Medulla oblongata (tissue), 1 donor: ENCODE measurements at regions not wholly inside any gene's neighbourhood (a gene's known extent, or its start where the extent isn't known, plus 50 kb on each side); places are given as distances from the start of the nearest gene placed in this dataset.

ENCODE experiments used
- DNase-seq: peaks from one replicate; pipeline ENCODE4 v3.0.0-alpha.2; 2015; ENCODE audit errors: extremely low spot score

DNA sequence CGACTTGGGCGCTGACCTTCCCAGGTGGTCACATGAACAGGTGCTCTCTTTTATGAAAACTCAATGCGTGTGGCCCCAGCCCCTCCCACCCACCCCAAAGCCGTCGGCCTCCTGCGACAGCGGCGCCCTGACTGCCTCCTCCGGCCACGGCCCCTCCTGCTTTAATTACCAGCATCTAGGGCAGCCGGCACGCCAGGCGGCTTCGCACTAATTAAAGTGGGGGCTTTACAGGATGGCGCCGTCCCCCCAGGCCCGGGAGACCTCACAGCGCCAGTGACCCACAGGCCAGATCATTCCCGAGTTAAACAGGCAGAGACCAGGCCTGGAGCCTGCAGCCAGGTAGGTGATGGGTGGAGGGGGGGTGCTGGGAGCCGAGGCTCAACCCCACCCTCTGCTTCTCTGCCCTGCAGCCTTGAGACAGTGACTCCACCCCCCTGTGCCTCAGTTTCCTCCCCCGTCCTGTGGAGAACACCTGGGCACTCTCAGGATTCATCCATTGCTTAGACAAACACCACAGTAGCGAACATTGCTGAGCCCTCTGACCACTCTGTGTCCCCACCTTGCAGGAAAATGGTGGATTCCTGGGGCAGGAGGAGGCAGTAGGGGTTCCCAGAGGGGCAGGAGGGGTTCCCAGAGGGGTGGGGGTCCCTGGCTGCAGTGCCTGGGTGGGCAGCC is 100.8 kb downstream of the MICALL2 start:
- DNase-seq = no peak

DNA sequence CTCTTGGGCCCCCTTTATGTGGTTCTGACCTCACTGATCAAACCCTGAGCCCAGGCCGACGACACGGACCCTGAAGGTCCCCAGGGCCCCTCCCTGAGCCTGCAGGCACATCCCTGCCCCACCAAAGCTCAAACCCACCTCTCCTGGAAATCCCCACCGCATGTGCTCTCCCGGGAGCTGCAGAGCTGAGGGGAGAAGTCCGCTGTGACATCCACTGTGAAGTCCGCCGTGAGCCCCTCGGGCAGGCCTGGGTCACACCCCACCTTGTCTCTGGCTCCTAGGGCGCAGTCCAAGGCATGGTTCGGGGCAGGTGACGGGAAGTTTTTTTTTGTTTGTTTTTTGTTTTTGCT is 100.2 kb downstream of the MICALL2 start:
- no peak for DNase-seq

DNA sequence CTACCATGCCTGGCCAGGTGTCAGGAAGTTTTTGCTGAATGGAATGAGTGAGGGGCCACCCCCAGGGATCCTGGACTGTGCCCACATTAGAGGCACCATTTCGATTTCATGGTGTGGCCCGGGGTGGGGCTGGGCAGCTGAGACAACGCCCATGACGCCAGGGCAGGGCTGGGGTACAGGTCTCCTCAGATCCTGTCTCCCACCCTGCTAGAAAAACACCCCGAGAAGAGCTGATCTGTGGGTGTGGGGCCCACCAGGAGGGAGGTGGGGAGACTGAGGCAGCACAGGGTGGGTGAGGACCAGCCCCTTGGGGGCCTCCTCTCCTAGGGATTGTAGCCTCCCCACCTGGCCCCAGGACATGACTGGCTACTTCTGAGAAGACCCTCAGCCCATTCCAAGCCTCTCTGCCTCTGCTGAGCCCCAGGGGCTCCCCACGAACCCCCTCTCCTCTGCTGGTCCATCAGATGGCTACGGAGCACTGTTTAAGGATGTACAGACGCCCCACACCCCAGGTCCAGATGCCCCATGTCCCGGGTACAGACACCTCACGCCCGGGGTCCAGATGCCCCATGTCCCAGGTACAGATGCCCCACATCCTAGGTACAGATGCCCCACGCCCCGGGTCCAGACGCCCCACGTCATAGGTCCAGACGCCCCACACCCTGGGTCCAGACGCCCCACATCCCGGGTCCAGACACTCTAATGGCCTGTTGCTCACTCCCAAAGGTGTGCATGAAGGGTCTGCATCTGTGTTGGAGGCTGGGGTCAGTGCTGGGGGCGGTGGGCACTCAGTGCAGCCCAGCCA is 99.4 kb downstream of the MICALL2 start:
- DNase-seq = no peak

DNA sequence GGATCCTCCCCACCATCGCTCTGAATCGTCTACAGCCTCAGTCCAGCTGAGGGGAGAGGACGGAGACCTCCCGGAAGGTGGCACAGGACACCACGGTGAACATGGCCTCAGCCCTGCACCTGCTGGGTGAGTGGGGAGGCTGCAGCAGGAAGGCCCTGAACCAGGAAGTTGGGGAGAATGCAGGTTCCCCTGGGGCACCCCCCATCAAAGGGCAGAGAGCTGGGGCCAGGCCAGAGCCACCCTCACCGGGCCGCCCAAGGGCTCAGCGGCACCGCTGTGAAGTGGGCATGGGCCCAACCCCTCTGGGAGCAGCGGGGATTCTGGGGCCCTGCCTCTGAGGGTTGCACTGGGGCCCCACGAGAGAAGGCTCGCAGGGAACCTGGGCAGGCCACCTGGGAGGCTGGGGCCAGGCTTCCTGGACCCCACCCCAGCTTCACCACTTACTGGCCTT is 98.7 kb downstream of the MICALL2 start:
- DNase-seq = no peak

DNA sequence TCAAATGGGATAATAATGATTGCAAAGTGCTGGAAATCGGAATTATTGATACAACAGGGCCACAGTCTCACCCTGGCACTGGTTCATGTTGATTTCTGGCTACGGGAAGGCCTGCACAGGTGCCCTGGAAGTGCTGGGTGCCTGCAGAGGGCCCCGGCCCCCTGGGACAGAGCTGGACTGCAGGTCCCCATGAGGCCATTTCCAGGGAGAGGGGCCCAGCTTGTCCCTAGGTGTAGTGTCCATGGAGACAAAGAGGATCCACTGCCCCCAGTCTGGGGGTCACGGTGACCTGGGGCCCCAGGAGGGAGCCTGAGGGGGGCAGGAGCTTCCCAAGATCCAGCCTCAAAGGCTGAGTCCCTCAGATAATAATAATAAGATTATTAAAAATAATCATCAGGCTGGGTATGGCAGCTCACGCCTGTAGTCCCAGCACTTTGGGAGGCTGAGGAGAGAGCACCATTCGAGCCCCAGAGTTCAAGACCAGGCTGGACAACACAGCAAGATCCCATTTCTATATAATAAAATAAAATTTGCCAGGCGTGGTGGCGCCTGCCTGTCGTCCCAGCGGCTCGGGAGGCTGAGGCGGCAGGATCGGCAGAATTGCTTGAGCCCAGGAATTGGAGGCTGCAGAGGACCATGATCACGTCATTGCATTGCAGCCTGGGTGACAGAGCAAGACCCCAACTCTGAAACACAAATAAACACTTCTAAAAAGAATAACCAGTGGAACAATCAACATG is 98.1 kb downstream of the MICALL2 start:
- DNase-seq = no peak

DNA sequence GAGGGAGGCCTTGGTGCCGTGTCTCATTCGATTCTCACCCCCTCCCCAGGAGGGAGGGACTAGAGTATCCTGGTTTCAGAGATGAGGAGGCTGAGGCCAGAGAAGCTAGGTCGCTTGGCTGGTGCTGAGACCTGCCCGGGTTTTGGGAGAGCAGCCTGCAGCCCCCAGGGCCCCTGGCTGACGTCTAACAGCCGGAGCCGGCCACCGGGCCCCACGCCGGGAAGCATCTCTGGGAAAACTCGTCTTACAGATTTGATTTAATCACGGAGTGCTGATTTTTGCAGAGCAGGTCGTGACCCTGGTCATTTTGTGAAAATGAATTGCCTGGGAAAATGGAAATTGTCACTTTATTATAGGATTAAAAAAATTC is 97.5 kb downstream of the MICALL2 start:
- DNase-seq = no peak

DNA sequence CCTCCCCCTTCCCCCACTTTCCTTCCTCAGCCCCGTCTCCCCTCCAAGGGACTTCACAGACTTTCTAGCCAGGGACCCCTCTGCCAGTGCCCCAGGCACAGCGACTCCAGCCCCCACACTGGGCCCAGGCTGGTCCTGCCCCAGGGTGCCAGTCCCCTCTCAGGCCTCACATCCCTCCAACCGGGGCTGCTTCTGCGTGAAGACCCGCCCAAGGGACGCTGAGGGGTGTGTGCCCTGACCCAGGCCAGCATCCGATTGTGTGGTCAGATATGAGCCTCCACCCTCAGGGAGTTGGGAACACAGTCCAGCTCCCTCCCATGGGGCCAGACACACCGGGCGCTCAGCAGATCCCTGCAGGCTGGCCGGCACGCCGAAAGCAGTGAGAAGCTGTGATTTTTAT is 97.0 kb downstream of the MICALL2 start:
- DNase-seq = no peak

DNA sequence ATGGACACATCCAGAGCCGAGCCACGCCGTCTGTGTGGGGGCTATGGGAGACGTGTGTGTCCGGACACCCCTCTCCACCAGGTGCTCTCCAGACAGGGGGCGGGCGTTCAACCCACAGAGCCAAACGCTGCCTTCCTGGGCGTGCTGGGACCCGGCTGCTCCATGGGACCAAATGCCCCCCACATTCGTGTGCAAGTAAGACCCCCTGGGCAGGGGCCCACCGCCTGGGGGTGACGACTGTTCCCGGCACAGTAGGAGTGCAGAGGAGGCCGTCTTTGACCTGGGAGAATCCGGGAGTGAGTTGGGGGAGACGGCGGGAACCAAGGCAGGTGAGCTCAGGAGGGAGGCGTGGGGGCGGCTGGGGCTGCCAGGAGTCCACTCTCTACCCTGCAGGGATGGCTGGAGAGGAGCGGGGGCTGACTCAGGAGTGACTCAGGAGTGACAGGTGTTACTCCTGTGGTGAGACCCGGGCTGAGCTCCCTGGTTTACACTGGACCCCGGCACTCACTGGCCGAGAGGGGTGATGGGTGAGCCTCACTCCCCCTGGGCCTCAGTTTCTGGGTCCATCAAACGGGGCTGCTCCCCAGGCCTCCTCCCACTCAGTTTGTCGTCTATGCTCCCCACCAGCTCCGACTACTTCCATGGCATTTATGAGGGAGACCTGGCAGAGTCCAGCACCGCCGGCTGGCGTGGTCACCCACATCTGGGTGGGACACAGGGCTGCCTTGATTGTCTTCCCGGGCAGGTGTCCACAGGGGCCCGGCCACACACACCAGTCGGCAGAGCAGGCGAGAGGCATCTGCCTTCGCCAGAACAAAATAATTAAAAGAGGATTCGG is 95.0 kb downstream of the MICALL2 start:
- no peak for DNase-seq

DNA sequence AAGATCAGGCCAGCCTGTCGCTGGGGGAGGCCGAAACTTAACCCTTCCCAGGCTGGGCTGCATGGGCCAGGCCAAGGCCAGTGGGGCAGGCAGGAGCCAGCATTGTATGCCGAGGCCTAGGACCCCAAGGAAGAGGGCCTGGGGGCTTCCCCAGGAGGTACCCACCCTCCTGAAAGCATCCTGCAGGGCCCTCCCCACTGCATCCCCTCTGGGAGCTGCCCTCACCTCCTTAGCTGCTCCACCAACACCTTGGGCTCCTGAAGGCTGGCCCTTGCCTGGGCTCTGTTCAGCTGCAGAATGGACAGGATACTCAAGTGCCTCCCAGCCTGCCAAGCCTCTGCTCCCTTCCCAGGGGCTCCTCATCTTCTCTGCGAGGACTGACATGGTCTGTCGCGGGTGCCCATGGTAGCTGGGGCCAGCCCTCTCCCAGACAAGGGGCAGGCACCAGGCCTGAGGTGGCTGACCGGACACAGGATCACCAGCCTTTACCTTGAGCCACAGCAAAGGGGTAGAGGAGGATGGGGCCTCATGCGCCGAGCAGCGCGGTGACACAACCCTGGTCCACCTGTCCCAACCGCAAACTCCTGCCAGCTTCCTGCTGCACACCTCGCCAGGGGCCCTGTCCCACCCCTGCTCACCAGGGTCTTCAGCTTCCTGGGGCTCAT is 94.2 kb downstream of the MICALL2 start:
- no peak for DNase-seq

DNA sequence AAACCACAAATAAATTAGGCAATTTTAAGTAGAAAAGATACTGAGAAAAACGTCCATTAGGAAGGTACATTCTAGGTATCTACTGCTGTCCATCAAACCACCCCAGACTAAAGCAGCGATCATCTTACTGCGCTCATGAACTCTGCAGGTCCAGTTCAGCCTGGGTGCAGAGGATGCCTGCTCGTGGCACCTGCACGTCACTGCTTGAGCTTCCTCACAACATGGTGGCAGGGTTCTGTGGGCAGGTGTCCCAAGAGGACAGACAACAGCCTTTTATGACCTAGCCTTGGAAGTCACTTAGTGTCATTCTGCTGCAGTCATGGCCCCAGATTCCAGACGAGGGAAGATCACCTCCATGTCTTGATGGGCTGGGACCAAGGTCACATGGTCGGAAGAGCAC is 93.4 kb downstream of the MICALL2 start:
- DNase-seq = no peak

DNA sequence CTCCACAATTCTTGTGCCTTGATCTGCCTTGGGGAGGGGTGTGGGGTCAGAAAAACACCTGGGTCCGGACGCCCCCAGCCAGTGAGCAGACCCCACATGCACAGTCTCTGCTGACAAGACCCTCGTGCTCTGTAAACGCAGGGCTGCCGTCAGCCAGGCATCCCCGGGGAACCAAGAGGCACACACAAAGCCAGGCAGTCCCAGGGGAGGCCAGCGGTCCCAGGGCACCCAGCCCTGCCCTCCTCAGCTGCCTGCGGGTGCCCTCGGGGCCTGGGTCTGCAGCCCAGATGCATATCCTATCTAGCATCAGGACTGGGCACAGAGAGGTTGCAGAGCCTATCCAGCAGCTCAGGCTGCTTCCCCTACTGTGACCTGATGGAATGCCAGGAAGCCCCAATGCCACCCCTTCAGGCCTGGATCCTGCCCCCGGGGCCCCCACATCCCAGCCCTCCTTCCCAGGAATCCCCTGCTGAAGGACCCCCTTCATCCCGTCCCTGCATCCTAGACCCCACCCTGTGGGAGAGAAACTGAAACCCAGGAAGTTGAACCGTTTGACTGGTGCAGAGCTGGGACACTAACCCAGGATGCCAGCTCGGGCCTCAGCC is 92.4 kb downstream of the MICALL2 start:
- DNase-seq = no peak

DNA sequence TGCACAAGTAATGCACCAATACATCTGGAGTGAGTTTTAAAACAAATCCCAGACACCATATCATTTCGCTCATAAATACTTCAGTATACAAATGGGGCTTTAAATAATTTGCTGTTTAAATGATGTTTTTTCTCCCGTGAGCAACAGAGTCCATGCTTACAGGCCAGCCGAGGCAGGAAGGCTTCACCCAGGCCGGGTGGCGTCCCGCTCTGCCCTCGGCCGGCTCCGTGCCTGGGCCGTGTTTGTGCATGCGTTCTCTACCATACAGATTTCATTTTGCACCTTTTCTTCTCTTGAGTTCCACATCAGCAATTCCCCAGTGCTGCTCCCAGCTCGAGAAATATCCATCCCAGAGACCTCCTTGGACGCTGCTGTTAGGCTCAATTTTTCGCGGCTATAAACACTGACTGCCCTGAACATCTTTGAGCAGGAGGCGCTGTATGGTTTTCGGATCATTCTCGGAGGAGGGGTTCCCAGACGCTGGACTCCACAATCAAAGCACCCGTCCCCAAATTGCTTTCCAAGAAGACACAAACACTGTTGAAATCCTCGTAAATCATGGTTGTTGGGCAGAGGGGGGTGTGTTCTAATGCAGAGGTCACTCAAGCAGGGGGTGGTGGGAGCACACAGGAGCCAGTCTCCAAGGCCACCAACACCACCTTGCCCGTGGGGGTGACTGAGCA is 91.6 kb downstream of the MICALL2 start:
- DNase-seq = no peak

DNA sequence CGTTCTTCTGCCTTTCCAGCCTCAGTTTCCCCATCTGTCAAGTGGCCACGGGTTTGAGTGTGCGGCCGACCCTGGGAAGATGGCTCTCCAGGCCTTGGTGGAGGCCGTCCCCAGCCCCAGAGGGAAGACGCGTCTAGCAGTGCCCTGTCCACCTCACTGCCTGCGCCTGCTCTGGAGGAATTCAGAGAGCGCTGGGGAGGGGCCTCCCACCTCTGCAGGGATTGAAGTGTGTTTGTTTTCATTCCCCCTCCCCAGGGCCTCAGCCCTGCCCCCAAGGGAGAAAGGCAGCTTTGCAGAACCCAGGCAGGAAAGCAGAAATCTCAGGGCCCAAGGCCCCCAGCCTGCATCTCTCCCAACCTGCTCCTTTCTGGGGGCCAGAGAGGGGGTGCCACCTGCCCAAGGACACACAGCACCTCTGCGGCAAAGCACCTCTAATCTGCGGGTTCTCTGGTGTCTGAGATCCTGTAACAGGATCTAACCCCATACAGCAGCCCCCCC is 91.0 kb downstream of the MICALL2 start:
- DNase-seq = no peak

DNA sequence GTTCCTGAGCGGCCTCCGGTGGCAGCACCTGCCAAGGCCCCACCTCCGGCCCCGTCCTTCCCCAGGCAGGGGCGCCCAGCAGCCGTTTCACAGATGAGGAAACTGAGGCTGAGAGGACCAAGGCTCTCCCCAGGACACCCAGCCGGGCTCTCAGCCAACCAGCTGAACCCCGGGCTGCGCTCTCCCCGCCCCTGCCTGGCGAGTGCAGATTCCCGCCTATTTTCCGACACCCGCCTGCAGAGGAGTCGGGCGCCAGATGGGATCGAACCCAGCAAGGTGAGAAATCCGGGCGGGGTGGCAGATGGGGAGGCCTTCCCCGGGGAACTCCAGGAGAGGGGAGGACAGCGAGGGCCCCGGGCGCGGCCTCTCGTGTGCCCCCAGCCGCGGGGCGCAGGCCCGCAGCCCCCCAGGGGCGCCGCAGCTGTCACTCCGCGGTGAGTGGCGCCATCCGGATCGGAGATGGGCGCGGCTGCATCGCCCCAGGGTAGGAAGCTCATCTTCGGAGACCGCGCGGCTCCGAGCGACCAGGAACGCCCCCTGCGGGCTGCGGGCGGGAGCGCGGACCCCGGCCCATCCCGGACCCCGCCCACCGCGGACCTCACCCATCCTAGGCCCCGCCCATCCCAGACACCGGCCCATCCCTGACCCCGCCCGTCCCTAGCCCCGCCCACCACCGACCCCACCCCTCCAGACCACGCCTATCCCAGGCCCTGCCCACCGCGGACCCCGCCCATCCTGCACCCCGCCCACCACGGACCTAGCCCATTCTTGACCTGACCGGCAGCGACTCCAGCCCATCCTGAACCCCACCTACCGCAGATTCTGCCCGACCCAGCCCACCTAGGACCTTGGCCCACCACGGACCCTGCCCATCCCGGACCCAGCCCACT is 90.3 kb downstream of the MICALL2 start:
- DNase-seq = no peak

DNA sequence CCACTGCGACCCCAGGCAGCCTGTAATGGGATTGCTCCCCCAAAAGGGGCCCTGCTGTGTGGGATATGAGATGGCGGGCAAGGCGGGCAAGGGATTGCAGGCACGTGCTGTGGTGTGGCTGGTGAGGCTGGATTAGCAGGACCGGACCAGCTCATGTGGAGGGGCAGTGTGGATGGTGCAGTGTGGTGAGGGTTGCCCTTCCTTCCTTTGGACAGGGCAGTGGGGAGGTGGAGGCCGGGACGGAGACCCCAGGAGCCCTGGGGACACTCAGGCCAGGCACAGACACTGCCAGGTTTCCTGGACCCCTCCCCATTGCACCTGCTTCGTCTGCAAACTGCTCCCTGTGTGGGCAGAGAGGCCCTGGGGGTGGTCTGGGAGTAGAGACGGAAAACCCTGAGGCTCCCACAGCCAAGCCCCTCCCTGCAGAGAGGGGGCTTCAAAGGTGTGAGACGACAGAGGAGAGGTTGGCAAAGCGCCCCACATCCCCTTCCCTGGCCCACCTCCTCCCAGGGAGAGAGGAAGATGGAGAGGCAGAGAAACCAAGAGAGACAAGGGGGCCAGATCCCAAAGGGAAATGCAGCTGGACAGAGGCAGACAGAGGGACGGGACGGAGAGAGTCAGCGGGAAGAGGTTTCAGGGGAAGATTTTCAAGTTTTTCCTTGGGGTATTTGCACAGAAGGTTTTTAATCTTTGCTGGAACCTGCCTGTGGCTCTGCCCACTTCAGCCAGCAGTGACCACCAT is 89.2 kb downstream of the MICALL2 start:
- DNase-seq = no peak

DNA sequence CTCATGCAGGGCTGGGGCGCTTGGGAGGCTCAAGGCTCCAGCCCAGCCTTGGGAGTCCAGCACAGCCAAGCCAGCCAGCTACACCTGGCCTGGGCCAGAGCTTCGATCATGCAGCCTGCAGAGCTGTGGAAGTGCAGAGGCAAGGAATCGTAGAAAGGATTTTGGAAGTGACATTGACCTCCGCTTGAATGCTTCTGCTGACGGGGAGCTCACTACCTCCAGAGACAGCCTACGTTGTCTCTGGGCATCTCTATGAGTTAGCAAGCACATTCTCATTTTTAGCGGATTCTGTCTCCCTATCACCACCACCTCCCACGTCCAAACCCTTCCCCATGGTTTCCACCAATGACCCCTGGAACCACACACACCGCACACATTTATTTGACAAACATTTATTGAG is 88.5 kb downstream of the MICALL2 start:
- DNase-seq = no peak

DNA sequence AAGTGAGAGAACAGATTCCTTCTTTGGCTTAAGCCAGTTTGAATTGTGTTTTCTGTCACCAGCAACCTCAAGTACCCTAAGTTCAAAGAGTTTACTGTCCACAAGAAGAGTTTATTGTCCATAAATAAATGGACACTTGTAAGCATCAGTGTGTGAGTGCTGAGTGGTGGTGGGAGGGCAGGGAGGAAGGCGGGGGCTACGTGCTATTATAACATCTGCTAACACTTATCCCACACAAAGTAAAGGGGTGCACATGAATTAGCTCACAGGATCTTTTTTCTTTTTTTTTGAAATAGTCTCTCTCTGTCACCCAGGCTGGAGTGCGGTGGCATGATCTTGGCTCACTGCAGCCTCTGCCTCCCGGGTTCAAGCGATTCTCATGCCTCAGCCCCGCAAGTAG is 87.2 kb downstream of the MICALL2 start:
- peak; percentile 3 for DNase-seq

DNA sequence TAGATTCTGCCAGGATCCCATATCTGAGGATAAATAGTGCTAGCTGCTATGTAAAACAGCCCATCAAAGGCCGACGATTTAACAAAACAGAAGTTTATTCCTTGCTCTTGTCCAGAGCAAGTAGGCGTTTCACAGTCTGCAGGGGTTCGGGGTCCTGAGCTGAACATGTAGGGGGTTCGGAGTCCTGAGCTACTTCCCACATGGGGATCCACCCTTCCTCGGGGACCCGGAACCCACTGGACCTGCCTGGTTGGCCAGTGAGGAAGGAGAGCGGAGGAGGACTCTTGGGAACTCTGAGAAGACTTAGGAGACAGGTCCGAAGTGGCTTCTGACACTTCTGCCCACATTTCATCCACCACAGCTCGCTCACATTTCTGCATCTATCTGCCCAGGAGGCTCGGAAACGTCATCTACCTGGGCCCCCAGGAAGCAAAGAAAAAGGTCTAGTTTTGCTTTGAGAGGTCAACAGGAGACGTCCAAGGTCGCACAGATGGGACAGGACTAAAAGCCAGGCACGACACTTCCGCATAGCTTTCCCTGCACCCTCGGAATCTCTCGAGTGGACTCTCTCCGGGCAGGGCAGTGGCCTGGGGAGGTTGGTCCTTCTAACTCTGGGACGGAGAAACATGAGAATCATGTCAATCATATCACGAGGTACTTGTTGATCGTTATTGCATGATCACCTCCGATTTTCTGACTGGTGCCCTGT is 86.4 kb downstream of the MICALL2 start:
- DNase-seq = no peak
